HepG2 (cell line): ENCODE measurements at regions not wholly inside any gene's neighbourhood (a gene's known extent, or its start where the extent isn't known, plus 50 kb on each side); places are given as distances from the start of the nearest gene placed in this dataset.

ENCODE experiments used
- CTCF ChIP-seq: sonication (generic); formaldehyde crosslinking; IDR thresholded peaks from 2 replicates; pipeline ENCODE4 v1.5.0; 2020; ENCODE audit warnings: mild to moderate bottlenecking, missing genetic modification reagents, moderate library complexity
- EEA1 ChIP-seq: sonication (generic); formaldehyde crosslinking; IDR thresholded peaks from 2 replicates; pipeline ENCODE4 v1.5.1; 2020; ENCODE audit warnings: mild to moderate bottlenecking, missing genetic modification reagents, borderline replicate concordance
- ELF4 ChIP-seq: sonication (generic); formaldehyde crosslinking; IDR thresholded peaks from 2 replicates; pipeline ENCODE4 v1.5.0; 2020; ENCODE audit warnings: missing genetic modification reagents, mild to moderate bottlenecking, moderate library complexity, borderline replicate concordance
- ESRRA ChIP-seq: sonication (generic); formaldehyde crosslinking; IDR thresholded peaks from 2 replicates; pipeline ENCODE4 v1.5.1; 2020; ENCODE audit warnings: mild to moderate bottlenecking, low read depth, missing genetic modification reagents
- FOXK2 ChIP-seq: fragments of 450-650 bp; IDR thresholded peaks from 2 replicates; pipeline ENCODE4 v1.6.1; 2016
- FOXO1 ChIP-seq: sonication (generic); formaldehyde crosslinking; IDR thresholded peaks from 2 replicates; pipeline ENCODE4 v1.4.0; 2020; ENCODE audit warnings: missing genetic modification reagents
- ZNF24 ChIP-seq: fragments of 450-650 bp; IDR thresholded peaks from 2 replicates; pipeline ENCODE4 v1.6.1; 2017; ENCODE audit warnings: antibody characterized with exemption, mild to moderate bottlenecking
- ZSCAN12 ChIP-seq: sonication (generic); formaldehyde crosslinking; IDR thresholded peaks from 2 replicates; pipeline ENCODE4 v1.9.0; 2021; ENCODE audit warnings: mild to moderate bottlenecking, missing genetic modification reagents
- TF ChIP-seq, protein P1 (sequence below): sonication (generic); formaldehyde crosslinking; IDR thresholded peaks from 2 replicates; pipeline ENCODE4 v1.4.0; 2020; ENCODE audit warnings: mild to moderate bottlenecking, missing genetic modification reagents

DNA sequence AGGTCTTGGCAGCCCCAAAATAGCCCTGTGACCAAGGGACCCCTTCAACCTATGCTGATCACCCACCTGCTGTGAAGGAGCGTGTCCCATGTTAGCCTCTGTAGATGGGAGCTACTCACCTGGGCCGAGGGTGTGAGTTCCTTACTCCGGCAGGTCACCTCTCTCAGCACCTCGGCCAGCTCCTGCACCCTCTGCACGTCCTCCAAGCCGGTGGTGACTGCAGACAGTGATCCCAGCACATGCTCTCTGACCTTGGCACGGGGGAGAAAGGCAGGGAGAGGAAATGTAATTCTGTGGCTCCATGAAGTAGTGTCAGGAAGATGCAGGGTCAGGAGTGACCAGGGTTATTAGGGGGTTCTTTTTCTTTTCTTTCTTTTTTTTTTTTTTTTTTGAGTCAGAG, 67.7 kb upstream of the BCO1 start:
- TF ChIP-seq ZSCAN12 (CRISPR knock-in tag) (no peak), EEA1 (CRISPR knock-in tag) (no peak), CTCF (CRISPR knock-in tag) (no peak), FOXK2 (no peak), FOXO1 (CRISPR knock-in tag) (no peak), ELF4 (no peak), ZNF24 (no peak), ESRRA (CRISPR knock-in tag) (no peak)
- TF ChIP-seq, protein P1, sequence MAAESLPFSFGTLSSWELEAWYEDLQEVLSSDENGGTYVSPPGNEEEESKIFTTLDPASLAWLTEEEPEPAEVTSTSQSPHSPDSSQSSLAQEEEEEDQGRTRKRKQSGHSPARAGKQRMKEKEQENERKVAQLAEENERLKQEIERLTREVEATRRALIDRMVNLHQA (CRISPR knock-in tag), result no peak
